A549 (cell line): ENCODE measurements at regions not wholly inside any gene's neighbourhood (a gene's known extent, or its start where the extent isn't known, plus 50 kb on each side); places are given as distances from the start of the nearest gene placed in this dataset.

Experiments used
- ATAC-seq, 2 experiments: fragments of 200-7000 bp in 1 of 2; fragments of >200 bp in 1 of 2; cut with Nextera tagmentation in 1 of 2; cut with Tn5 transposase in 1 of 2; 3 replicates each; pipeline versions ENCODE4 v1.8.0 to v1.9.1; 2018 to 2020; ENCODE audit warnings: mild to moderate bottlenecking in 1 of 2, moderate library complexity in 1 of 2
- CTCF ChIA-PET: fragments of 300-600 bp; sonication (Branson Sonifier 250); formaldehyde crosslinking; extraction: SDS; loops from one replicate; lab custom pipeline; 2021; ENCODE audit warnings: antibody characterized with exemption, inconsistent platforms; lab: Yijun Ruan, JAX
- POLR2A ChIA-PET: fragments of 350-600 bp; formaldehyde crosslinking; extraction: SDS; loops from one replicate; lab custom pipeline; 2021; ENCODE audit warnings: antibody characterized with exemption, inconsistent platforms; lab: Yijun Ruan, JAX
- DNase-seq, 2 experiments: peaks; one replicate each; pipeline versions ENCODE4 v3.0.0 to v3.0.0-alpha.2; 2011 to 2016; ENCODE audit warnings: low read depth in 1 of 2, low spot score in 1 of 2
- FAIRE-seq: peaks from 2 replicates; lab custom pipeline; 2011; peaks lifted over from hg19 to GRCh38; lab: Jason Lieb, UNC
- H3K27ac ChIP-seq, 2 experiments: fragments of >200 bp; sonication (Bioruptor Twin); formaldehyde crosslinking; 3 replicates each; pipeline ENCODE4 v1.5.1; 2016 to 2017
- H3K4me1 ChIP-seq: fragments of >200 bp; sonication (Bioruptor Twin); formaldehyde crosslinking; 3 replicates; pipeline ENCODE4 v1.6.1; 2016
- H3K4me2 ChIP-seq: fragments of >200 bp; sonication (Bioruptor Twin); formaldehyde crosslinking; 3 replicates; pipeline ENCODE4 v1.6.1; 2016
- H3K4me3 ChIP-seq: fragments of >200 bp; sonication (Bioruptor Twin); formaldehyde crosslinking; 3 replicates; pipeline ENCODE4 v1.5.1; 2016
- H3K9me3 ChIP-seq: fragments of >200 bp; sonication (Bioruptor Twin); formaldehyde crosslinking; 3 replicates; pipeline ENCODE4 v1.6.1; 2016
- BHLHE40 ChIP-seq: IDR thresholded peaks from 2 replicates; pipeline ENCODE4 v1.6.1; 2012; ENCODE audit warnings: low read depth, low read length, inconsistent platforms
- CHD2 ChIP-seq: fragments of 150-350 bp; IDR thresholded peaks from 2 replicates; pipeline ENCODE4 v1.6.1; 2014; ENCODE audit warnings: low read length; ENCODE audit not compliant: partially characterized antibody
- EHF ChIP-seq: fragments of 250-450 bp; sonication (Bioruptor Pico); IDR thresholded peaks from 2 replicates; pipeline ENCODE4 v1.5.0; 2020; ENCODE audit warnings: mild to moderate bottlenecking
- EHMT2 ChIP-seq: fragments of 200-600 bp; sonication (generic); IDR thresholded peaks from 2 replicates; pipeline ENCODE4 v1.6.1; 2016; ENCODE audit warnings: antibody characterized with exemption, low read depth, mild to moderate bottlenecking, moderate library complexity
- ELK1 ChIP-seq: fragments of 150-350 bp; IDR thresholded peaks from 2 replicates; pipeline ENCODE4 v1.6.1; 2014; ENCODE audit warnings: low read depth, mild to moderate bottlenecking, low read length
- FOSB ChIP-seq: fragments of 250-450 bp; sonication (Bioruptor Pico); IDR thresholded peaks from 2 replicates; pipeline ENCODE4 v1.5.0; 2020; ENCODE audit warnings: mild to moderate bottlenecking, moderate library complexity
- GATA3 ChIP-seq: IDR thresholded peaks from 2 replicates; pipeline ENCODE4 v1.6.1; 2012; ENCODE audit warnings: borderline replicate concordance
- HES2 ChIP-seq: fragments of >200 bp; sonication (Bioruptor Twin); formaldehyde crosslinking; IDR thresholded peaks from 2 replicates; pipeline ENCODE4 v1.6.1; 2016
- HEYL ChIP-seq: fragments of 250-450 bp; sonication (Bioruptor Pico); IDR thresholded peaks from 2 replicates; pipeline ENCODE4 v1.8.0; 2021; ENCODE audit warnings: mild to moderate bottlenecking, moderate library complexity
- HOXB13 ChIP-seq: fragments of 250-450 bp; sonication (Bioruptor Pico); IDR thresholded peaks from 2 replicates; pipeline ENCODE4 v1.5.0; 2020; ENCODE audit warnings: low read depth, mild to moderate bottlenecking, moderate library complexity
- HOXB5 ChIP-seq: fragments of 250-450 bp; sonication (Bioruptor Pico); IDR thresholded peaks from 2 replicates; pipeline ENCODE4 v1.5.0; 2020; ENCODE audit warnings: mild to moderate bottlenecking, moderate library complexity
- JUNB ChIP-seq: fragments of >200 bp; sonication (Bioruptor Twin); formaldehyde crosslinking; IDR thresholded peaks from 2 replicates; pipeline ENCODE4 v1.6.1; 2016
- KDM1A ChIP-seq: fragments of 200-600 bp; sonication (generic); IDR thresholded peaks from 2 replicates; pipeline ENCODE4 v1.6.1; 2016; ENCODE audit warnings: low read depth, mild to moderate bottlenecking
- MAX ChIP-seq: IDR thresholded peaks from 2 replicates; pipeline ENCODE4 v1.6.1; 2012
- MAZ ChIP-seq: fragments of 150-350 bp; IDR thresholded peaks from 2 replicates; pipeline ENCODE4 v1.6.1; 2014; ENCODE audit warnings: antibody characterized with exemption, low read depth, low read length, borderline replicate concordance
- NPAS2 ChIP-seq: fragments of 250-450 bp; sonication (Bioruptor Pico); IDR thresholded peaks from 2 replicates; pipeline ENCODE4 v1.8.0; 2022; ENCODE audit warnings: mild to moderate bottlenecking, moderate library complexity, borderline replicate concordance
- PBX3 ChIP-seq: IDR thresholded peaks from 2 replicates; pipeline ENCODE4 v1.6.1; 2012
- POLR2AphosphoS2 ChIP-seq: conservative IDR thresholded peaks from 2 replicates; pipeline ENCODE4 v1.6.1; 2012; ENCODE audit warnings: low read length, improper control_type of control experiment, inconsistent platforms
- RARB ChIP-seq: fragments of 250-450 bp; sonication (Bioruptor Pico); IDR thresholded peaks from 2 replicates; pipeline ENCODE4 v1.8.0; 2021; ENCODE audit warnings: mild to moderate bottlenecking, moderate library complexity
- RCOR1 ChIP-seq: fragments of 150-350 bp; IDR thresholded peaks from 2 replicates; pipeline ENCODE4 v1.6.1; 2014; ENCODE audit warnings: antibody characterized with exemption, low read length, low read depth
- RFX5 ChIP-seq: fragments of 450-650 bp; IDR thresholded peaks from 2 replicates; pipeline ENCODE4 v1.7.1; 2014; ENCODE audit warnings: antibody characterized with exemption, mild to moderate bottlenecking, moderate library complexity
- SREBF2 ChIP-seq: fragments of 450-650 bp; IDR thresholded peaks from 2 replicates; pipeline ENCODE4 v1.6.1; 2014; ENCODE audit warnings: mild to moderate bottlenecking, moderate library complexity
- USF2 ChIP-seq: fragments of 450-650 bp; IDR thresholded peaks from 2 replicates; pipeline ENCODE4 v1.6.1; 2014; ENCODE audit warnings: antibody characterized with exemption
- WGBS: methylation state at CpG from one replicate; pipeline ENCODE4 v1.1.6; 2017; ENCODE audit errors: missing lambda C conversion rate; 5-methylcytosine and 5-hydroxymethylcytosine counted together
- TF ChIP-seq, protein P1 (sequence below): fragments of 200-600 bp; sonication (generic); IDR thresholded peaks from 2 replicates; pipeline ENCODE4 v1.6.1; 2016; ENCODE audit warnings: antibody characterized with exemption, mild to moderate bottlenecking, moderate library complexity

DNA sequence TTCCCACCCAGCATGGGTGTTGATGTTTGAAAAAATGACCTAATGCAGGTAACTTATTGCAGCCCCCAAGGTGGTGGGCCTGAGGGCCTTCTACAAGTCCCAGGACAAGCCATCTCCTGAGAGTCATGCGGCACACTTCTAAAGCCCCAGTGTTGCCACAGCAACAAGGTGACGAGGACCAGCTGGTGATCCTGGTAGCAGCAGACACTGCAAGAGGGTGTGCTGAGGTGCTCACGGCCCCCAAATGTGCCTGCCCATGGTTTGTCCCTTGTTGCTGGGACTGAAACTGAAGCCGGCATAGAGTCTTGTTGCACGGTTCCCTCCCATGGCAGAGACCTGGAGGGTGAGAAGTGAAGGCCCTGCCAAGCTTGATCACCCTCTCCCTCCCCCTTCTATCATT is 333.2 kb upstream of the MGMT start:
- no peak overlapping the region for H3K4me2 ChIP-seq
- ChIA-PET POLR2A (no interaction called here), CTCF (interaction anchor here (0.6 kb wide), 1 partner anchor 837 kb away, joined by 3 read pairs; no protein-coding TSS in a partner anchor)
- H3K27ac ChIP-seq, result no peak overlapping the region
- FAIRE-seq, result no peak
- H3K4me1 ChIP-seq, result no peaks in the 10 kb centered on the region
- no peak for DNase-seq
- TF ChIP-seq RFX5, result no peak
- TF ChIP-seq, protein P1, sequence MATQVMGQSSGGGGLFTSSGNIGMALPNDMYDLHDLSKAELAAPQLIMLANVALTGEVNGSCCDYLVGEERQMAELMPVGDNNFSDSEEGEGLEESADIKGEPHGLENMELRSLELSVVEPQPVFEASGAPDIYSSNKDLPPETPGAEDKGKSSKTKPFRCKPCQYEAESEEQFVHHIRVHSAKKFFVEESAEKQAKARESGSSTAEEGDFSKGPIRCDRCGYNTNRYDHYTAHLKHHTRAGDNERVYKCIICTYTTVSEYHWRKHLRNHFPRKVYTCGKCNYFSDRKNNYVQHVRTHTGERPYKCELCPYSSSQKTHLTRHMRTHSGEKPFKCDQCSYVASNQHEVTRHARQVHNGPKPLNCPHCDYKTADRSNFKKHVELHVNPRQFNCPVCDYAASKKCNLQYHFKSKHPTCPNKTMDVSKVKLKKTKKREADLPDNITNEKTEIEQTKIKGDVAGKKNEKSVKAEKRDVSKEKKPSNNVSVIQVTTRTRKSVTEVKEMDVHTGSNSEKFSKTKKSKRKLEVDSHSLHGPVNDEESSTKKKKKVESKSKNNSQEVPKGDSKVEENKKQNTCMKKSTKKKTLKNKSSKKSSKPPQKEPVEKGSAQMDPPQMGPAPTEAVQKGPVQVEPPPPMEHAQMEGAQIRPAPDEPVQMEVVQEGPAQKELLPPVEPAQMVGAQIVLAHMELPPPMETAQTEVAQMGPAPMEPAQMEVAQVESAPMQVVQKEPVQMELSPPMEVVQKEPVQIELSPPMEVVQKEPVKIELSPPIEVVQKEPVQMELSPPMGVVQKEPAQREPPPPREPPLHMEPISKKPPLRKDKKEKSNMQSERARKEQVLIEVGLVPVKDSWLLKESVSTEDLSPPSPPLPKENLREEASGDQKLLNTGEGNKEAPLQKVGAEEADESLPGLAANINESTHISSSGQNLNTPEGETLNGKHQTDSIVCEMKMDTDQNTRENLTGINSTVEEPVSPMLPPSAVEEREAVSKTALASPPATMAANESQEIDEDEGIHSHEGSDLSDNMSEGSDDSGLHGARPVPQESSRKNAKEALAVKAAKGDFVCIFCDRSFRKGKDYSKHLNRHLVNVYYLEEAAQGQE, result no peak
- TF ChIP-seq USF2, result no peak
- no peak for TF ChIP-seq HEYL (CRISPR knock-in tag)
- no peak for TF ChIP-seq GATA3
- no peak for TF ChIP-seq JUNB
- TF ChIP-seq FOSB (CRISPR knock-in tag), result no peak
- TF ChIP-seq ELK1, result no peak
- no peak for TF ChIP-seq RARB (CRISPR knock-in tag)
- no peak for TF ChIP-seq KDM1A
- no peak for TF ChIP-seq HOXB5 (CRISPR knock-in tag)
- TF ChIP-seq HES2, result no peak
- TF ChIP-seq EHF, result no peak
- TF ChIP-seq MAZ, result no peak
- WGBS, result 36% methylated on average over 4 of the region's 5 CpGs
- H3K4me3 ChIP-seq, result no peak overlapping the region
- H3K9me3 ChIP-seq, result no peaks in the 10 kb centered on the region
- no peak for ATAC-seq

DNA sequence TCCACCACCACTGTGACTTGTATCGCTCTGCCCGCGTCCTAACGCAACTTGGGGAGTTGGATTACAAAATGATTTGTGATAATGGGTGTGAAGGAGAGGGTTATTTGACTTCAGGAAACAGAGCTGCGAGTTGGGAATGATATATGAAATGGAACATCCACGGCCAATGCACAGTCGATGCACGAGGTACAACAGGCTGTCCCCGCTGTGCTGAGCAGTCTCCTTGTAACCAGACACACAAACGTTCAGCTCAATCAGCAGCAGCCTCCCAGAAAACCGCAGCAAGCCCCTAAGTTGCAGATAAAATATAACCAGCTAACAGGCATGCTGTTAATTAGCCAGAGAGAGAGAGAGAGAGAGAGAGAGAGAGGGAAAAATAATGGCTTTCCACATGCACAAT is 332.7 kb upstream of the MGMT start:
- no peaks in the 10 kb centered on the region for H3K4me1 ChIP-seq
- H3K27ac ChIP-seq, result no peak overlapping the region
- H3K9me3 ChIP-seq, result no peaks in the 10 kb centered on the region
- POLR2A ChIA-PET, result no interaction called here
- no peak for FAIRE-seq
- 25% methylated on average over 11 of the region's 11 CpGs for WGBS
- no peak for TF ChIP-seq EHMT2
- no peak for TF ChIP-seq PBX3
- TF ChIP-seq RCOR1, result no peak
- no peak for TF ChIP-seq BHLHE40
- TF ChIP-seq SREBF2, result no peak
- no peak for TF ChIP-seq NPAS2
- TF ChIP-seq, protein P1, result no peak
- no peak for TF ChIP-seq RARB (CRISPR knock-in tag)
- no peak for TF ChIP-seq POLR2AphosphoS2
- no peak for TF ChIP-seq CHD2
- no peak for TF ChIP-seq MAX
- TF ChIP-seq HOXB13 (CRISPR knock-in tag), result no peak
- TF ChIP-seq, all 56 proteins: peak for 0
- Histone ChIP-seq H3K4me2 (no peak overlapping the region), H3K4me3 (no peak overlapping the region)
- ATAC-seq (no peak), DNase-seq (no peak)
- CTCF ChIA-PET, result no interaction called here
